ENCODE measurements at regions not wholly inside any gene's neighbourhood (a gene's known extent, or its start where the extent isn't known, plus 50 kb on each side); places are given as distances from the start of the nearest gene placed in this dataset.

GRCh38 chr14:42508209-42508946 is 901.7 kb downstream of the LRFN5 start:
- TF ChIP-seq CTCF (IDR thresholded peaks at IDR 0.05; ENCODE audit: extremely low read depth in 1 of 2, insufficient read depth in 1 of 2, low read depth in 1 of 2, low read length in 2 of 2) (no peak), GATA2 (IDR thresholded peaks at IDR 0.05; ENCODE audit: insufficient read depth, insufficient read length, low read depth, low read length) (no peak), POLR2A (IDR thresholded peaks at IDR 0.05; ENCODE audit: low read depth, low read length) (no peak), EZH2 (IDR thresholded peaks at IDR 0.05; ENCODE audit: borderline replicate concordance, low read depth, low read length, severe bottlenecking) (no peak), POLR2AphosphoS5 (IDR thresholded peaks at IDR 0.05; ENCODE audit: insufficient read depth, low read depth, low read length) (no peak), MAX (IDR thresholded peaks at IDR 0.05; ENCODE audit: insufficient read depth, insufficient read length) (no peak)

Data from endothelial cell of umbilical vein (primary cell).